ENCODE measurements at regions not wholly inside any gene's neighbourhood (a gene's known extent, or its start where the extent isn't known, plus 50 kb on each side); places are given as distances from the start of the nearest gene placed in this dataset.

- DNase-seq (ENCODE audit: low read depth in 3 of 3, low spot score in 1 of 3), result no peak
These were observed 175.2 kb downstream of the MRPL14 start for GRCh38 chr6:43951756-43952675.

DNA sequence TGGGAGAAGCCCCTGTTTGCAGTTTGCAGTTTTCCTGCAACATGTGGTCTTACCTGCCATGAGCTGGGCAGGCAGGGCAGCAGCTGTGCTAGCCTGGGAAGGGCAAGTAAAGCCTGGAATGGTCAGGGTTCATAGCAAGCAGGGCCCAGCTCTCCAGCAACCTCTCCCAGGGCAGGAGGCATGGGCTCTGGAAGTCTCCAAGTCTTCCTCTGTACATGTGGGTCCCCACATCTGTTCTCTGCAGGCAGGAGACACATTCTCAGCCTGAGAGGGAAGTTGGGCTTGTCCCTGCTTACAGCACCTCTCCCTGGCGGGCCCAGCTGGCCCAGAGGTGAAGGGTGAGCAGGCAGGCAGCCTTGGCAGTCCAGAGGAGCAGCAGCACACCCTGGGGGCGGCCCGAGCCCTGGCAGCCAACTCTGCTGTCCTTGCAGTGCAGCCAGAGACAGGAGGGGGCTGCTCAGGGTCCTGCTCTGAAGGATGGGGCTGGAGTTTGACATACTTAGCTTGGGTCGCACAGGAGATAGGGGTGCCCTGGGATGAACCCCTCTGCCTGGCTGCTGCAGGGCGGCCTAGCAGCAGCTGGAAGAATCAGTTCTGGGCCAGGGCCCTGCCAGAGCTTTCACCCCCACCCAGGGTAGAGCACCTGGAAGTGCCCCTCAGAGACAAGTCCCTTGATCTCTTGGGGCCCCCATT lies 176.0 kb downstream of the MRPL14 start:
- DNase-seq (ENCODE audit: low read depth in 3 of 3, low spot score in 1 of 3), result no peak

GRCh38 chr6:43950731-43951062 lies 176.6 kb downstream of the MRPL14 start:
- no peak for DNase-seq (ENCODE audit: low read depth in 3 of 3, low spot score in 1 of 3)

DNA sequence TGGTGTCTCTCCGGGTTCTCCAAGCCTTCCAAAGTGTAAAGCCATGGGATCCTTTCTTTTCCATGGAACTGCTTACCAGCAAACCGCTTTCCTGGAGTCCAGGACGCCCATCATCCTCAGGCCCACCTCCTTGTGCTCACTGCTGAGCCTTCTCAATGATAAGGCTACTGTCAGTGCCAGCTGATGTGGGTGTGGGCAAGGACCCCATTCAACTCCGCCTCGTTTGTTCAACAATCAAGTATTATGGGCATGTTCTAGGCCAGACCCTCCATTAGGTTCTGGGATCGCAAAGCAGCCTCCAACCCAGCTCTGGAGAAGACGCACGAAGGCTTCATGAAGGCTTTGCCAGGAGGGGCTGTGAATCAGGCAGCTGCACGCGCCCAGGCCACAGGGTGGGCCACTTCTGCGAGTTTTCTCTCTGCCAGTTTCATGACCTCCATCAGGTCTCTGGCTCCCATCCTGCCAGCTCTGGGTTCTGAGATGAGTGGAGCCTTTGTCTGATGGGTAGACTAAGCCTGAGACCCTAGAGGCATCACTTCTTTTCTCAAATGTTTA lies 177.1 kb downstream of the MRPL14 start:
- no peak for DNase-seq (ENCODE audit: low read depth in 3 of 3, low spot score in 1 of 3)

- DNase-seq (ENCODE audit: low read depth in 3 of 3, low spot score in 1 of 3), result no peak
These were observed 177.7 kb downstream of the MRPL14 start for GRCh38 chr6:43949551-43949991.

- no peak for DNase-seq (ENCODE audit: low read depth in 3 of 3, low spot score in 1 of 3)
These were observed 178.4 kb downstream of the MRPL14 start for GRCh38 chr6:43948527-43949485.

DNA sequence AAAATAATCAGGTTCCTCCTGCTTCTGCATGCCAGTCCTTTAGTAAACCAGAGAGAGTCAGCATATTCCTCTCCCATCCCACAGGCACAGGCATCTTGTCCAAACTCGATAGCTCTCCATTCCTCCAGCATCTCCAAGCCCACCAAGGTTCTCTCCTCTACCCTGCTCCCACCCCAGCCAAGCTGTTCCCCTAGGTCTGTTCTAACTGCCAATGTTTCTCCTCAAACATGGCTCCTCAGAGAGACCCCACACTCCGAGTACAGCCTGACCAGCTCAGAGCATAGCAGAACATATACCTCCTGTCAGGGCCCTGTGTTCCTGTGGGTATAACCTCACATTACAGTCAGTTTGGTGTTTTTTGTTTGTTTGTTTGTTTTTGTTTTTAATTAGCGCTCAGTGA lies 177.8 kb downstream of the VEGFA start:
- no peak for DNase-seq (ENCODE audit: low read depth in 3 of 3, low spot score in 1 of 3)

DNA sequence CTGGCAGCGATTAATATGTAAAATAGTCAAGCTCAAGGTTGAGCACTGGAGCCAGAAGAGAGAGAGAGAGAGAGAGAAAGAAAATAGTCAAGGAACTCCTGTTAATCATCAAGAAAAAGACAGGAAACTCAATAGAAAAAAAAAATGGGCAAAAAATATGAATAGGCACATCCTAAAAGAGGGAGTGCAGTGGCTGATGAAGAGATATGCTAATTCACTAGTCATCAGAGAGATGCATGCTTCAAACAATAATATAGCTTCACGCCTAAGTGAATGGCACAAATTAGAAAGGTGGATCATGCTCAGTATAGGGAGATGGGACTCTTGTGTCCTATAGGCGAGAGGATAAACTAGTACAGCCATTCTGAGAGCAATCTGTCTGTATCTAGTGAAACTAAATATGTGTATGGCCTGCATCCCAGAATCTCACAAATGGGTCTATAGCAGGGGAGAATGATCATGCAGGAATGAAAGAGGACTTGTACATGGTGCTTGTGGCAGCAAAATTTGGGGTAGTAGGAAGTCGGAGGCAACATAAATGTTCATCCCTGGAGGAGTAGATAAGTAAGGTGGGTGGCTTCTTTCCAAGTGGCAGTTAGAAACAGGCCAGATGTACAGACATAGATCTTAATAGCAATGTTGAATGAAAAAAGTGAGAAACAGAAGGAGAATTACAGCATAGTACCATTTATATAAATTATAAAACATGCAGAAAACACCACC lies 176.8 kb downstream of the VEGFA start:
- DNase-seq (ENCODE audit: low read depth in 3 of 3, low spot score in 1 of 3), result no peak

- DNase-seq (ENCODE audit: low read depth in 3 of 3, low spot score in 1 of 3), result no peak
These were observed 175.7 kb downstream of the VEGFA start for GRCh38 chr6:43945768-43946080.

GRCh38 chr6:43944908-43945767 lies 175.1 kb downstream of the VEGFA start:
- no peak for DNase-seq (ENCODE audit: low read depth in 3 of 3, low spot score in 1 of 3)

GRCh38 chr6:43943781-43944250 lies 173.8 kb downstream of the VEGFA start:
- no peak for DNase-seq (ENCODE audit: low read depth in 3 of 3, low spot score in 1 of 3)

- no peak for DNase-seq (ENCODE audit: low read depth in 3 of 3, low spot score in 1 of 3)
These were observed 173.2 kb downstream of the VEGFA start for GRCh38 chr6:43943099-43943766.

GRCh38 chr6:43942616-43943015 lies 172.6 kb downstream of the VEGFA start:
- no peak for DNase-seq (ENCODE audit: low read depth in 3 of 3, low spot score in 1 of 3)

DNA sequence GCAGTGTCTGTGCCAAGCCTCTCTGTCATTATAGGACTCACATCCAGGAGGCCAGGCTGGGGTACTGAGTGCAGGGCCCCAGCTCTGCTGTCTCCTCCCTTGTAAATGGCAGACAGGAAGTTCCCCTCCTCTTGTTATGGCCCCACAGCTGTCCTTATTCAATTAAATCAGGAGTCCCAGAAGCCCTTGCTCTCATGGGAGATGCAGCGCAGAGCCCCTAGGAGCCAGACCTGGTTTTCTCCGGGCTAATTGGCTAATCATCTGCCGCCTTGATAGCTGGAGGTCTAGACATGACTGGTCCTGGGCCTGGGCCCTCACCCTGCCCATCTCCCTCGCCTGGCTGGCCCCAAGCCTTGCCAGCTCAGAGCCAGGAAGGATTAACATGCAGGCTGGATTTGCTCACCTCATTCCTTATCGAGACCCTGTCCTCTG lies 172.0 kb downstream of the VEGFA start:
- no peak for DNase-seq (ENCODE audit: low read depth in 3 of 3, low spot score in 1 of 3)

GRCh38 chr6:43941174-43941573 lies 171.2 kb downstream of the VEGFA start:
- DNase-seq (ENCODE audit: low read depth in 3 of 3, low spot score in 1 of 3), result no peak

GRCh38 chr6:43940393-43941087 lies 170.5 kb downstream of the VEGFA start:
- DNase-seq (ENCODE audit: low read depth in 3 of 3, low spot score in 1 of 3), result no peak

DNA sequence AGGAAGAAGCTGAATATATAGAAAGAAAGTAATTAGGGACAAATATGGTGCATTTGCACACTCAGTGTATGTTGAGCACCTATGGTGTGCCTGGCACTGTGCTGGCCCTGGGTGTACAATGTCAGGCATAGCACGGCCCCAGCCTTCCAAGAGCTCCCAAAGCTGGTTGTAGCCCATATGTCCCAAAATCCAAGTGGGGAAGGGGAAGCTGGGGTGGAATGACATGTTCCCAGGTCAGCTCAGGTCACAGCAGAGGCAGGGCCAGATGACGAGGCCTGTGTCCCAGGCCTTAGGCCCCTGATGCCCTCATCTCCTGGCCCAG lies 170.0 kb downstream of the VEGFA start:
- DNase-seq (ENCODE audit: low read depth in 3 of 3, low spot score in 1 of 3), result no peak

- no peak for DNase-seq (ENCODE audit: low read depth in 3 of 3, low spot score in 1 of 3)
These were observed 169.5 kb downstream of the VEGFA start for GRCh38 chr6:43939281-43940070.

Measured in stimulated activated CD4-positive, alpha-beta T cell treated with anti-CD3 and anti-CD28 coated beads, TNF-alpha, amount 100 ng/mL, for 1 hour (primary cell).